LNCaP clone FGC (cell line): ENCODE measurements at regions not wholly inside any gene's neighbourhood (a gene's known extent, or its start where the extent isn't known, plus 50 kb on each side); places are given as distances from the start of the nearest gene placed in this dataset.
A peak's percentile ranks its signal among the peaks of the same experiment; 100 is the strongest.

Experiments
- DNase-seq: peaks from one replicate; pipeline ENCODE4 v3.0.0-alpha.2; 2011; ENCODE audit warnings: low read depth
- H3K4me3 ChIP-seq: 2 replicates; pipeline ENCODE4 v1.5.1; 2011; ENCODE audit warnings: mild to moderate bottlenecking, low read depth, low read length, control low read depth
- TF ChIP-seq, protein P1 (sequence below): IDR thresholded peaks from 2 replicates; pipeline ENCODE4 v1.5.1; 2012; ENCODE audit warnings: mild to moderate bottlenecking; ENCODE audit not compliant: control insufficient read depth, insufficient read depth; ENCODE audit errors: extremely low read depth

DNA sequence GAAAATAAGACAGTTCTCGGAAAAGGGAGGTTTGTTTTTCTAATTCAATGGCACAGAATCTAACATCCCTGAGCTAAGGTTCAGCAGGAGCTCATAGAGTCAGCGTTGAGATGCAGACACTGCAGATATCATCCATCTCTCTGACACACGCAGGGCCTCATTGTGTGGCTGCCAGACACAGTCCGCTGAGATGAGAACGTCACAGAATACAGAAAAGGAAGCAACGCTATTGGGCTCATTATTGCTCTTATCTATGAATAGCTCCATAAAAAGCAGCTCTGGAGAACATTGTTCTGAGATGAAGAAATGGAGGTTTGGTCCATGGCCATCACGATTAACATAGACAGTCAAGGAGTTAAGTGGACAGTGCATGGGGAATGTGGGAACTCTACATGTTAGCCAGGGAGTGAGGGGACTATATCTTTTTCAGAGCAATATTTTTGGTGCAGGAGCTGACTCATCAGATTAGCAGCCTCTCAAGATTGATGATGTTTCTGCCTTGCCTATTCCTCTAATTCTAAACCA, 771.6 kb upstream of the CXADR start:
- TF ChIP-seq, protein P1, sequence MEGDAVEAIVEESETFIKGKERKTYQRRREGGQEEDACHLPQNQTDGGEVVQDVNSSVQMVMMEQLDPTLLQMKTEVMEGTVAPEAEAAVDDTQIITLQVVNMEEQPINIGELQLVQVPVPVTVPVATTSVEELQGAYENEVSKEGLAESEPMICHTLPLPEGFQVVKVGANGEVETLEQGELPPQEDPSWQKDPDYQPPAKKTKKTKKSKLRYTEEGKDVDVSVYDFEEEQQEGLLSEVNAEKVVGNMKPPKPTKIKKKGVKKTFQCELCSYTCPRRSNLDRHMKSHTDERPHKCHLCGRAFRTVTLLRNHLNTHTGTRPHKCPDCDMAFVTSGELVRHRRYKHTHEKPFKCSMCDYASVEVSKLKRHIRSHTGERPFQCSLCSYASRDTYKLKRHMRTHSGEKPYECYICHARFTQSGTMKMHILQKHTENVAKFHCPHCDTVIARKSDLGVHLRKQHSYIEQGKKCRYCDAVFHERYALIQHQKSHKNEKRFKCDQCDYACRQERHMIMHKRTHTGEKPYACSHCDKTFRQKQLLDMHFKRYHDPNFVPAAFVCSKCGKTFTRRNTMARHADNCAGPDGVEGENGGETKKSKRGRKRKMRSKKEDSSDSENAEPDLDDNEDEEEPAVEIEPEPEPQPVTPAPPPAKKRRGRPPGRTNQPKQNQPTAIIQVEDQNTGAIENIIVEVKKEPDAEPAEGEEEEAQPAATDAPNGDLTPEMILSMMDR = no peak
- H3K4me3 ChIP-seq = no peak overlapping the region
- no peak for DNase-seq

DNA sequence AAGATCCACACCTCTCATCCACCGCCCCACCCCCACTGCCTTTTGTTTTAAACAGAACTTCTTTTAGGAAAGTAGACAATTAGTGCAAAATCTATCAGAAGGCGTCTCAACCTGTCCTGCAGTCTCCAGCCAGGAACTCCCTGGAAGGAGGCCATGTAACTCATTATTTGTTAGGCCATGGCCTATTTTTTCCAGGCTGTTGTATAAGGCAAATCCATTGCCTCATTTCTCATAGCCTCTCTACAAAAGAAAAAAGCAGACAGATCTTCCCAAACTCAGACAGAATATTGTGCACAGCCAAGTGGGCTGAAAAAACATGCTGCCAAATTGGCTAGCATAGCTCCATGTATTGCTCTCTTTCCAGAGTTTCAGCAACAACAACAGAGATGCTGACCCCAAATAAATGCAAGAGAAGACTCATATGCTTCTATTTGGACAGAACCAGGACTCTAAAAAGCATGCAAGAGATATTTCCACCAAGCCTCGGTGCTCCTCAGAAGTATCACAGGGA, 770.7 kb upstream of the CXADR start:
- peak; percentile 34 for DNase-seq
- TF ChIP-seq, protein P1 = no peak
- H3K4me3 ChIP-seq = no peak overlapping the region

DNA sequence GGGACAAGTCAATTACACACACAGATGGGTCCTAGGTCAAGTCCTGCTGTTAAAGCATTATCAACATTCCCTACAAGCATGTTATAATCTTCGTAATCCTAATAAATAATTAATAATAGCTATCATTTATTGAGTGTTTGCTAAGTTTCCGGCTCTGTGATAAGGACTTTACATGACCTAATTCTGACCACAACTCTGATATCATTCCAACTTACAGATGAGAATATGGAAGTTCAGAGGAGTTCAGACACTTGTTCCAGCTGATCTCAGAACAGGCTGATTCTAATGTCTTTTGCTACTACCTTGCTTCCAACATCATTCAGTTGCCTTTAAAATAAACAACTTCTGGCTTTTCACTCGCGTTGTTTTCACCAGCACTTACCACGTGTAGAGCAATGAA, 770.1 kb upstream of the CXADR start:
- TF ChIP-seq, protein P1 = no peak
- H3K4me3 ChIP-seq = no peak overlapping the region
- DNase-seq = no peak

DNA sequence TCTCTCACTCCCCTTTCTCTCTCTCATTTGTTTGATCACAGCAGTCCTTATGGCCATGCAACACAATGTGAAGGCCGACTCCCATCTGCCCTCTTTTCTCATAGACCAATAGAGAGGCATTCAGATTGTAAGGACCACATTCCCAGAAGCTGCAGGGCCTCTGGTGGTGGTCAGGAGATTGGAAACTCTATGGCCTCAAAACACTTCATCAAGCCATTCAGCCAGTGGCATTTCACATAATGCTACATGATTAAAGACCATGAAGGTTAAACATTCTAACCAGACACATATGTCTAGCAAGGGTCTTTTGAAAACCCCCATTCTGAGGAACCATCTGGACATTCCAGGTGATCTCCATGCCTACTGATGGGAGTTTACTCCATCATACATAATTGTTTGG, 769.5 kb upstream of the CXADR start:
- DNase-seq = no peak
- H3K4me3 ChIP-seq = no peak overlapping the region
- TF ChIP-seq, protein P1 = no peak

DNA sequence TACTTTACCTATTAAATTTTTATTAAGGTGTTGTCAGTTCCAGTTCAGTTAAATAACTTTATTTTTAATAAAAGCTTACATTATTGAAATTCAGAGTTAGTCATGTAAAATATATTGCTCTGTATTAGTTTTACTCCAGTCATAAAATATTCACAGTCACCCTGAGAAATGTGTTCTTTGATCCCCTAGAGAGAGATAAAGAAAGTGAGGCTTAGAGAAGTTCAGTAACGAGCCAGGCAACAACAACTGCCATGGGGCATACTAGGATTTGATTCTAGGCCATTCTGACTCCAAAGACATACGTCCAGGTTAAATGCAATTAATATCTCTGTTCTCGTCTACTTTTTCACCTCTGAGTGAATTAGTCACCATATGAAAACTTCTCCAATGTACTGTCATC, 761.9 kb upstream of the CXADR start:
- DNase-seq = no peak
- no peak overlapping the region for H3K4me3 ChIP-seq
- TF ChIP-seq, protein P1 = no peak

DNA sequence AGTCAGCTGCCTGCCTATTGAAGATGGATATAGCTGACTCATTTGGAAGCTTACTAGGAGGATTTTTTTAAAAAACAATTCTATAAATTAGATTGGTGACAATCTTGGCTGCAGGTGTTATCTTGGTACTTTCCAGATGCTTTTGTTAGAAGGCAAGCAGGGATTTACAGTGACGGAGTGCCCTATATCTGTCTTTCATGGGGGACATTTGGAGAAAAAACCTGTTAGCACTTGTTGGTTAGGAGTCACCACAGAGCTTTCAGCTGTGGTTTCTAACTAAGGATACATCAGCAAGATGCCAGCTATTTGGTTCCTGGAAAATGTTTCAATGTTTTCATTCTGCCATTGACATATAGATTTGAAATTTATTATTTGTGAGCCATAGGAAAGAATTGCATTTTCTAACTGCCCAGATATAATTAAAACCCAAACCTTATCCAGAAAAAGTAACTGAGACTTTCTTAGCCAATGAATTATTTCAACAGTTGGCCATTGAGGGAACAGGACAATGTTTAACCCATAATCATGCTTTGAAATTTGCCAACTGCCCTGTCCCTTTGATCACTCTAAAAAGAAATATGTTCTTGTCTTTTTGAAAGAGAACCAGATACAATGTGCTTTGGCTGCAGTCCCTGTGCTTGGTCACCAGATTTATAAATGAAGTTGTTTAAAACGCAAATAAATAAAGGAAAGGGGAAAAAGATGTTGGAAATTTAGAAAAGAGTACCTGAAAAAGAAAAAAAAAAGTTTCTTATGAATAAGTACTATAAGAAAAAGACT, 761.0 kb upstream of the CXADR start:
- no peak overlapping the region for H3K4me3 ChIP-seq
- TF ChIP-seq, protein P1 = no peak
- DNase-seq = no peak
